Activated CD4-positive, alpha-beta memory T cell treated with anti-CD3 and anti-CD28 coated beads for 36 hours (primary cell): ENCODE measurements at regions not wholly inside any gene's neighbourhood (a gene's known extent, or its start where the extent isn't known, plus 50 kb on each side); places are given as distances from the start of the nearest gene placed in this dataset.

Experiments
- CTCF ChIA-PET: fragments of 350-600 bp; sonication (Branson Sonifier 250); formaldehyde crosslinking; loops from one replicate; lab custom pipeline; 2021; ENCODE audit warnings: antibody characterized with exemption, inconsistent platforms; lab: Charles Lee
- POLR2A ChIA-PET: fragments of 350-600 bp; sonication (Branson Sonifier 250); formaldehyde crosslinking; loops from one replicate; lab custom pipeline; 2021; ENCODE audit warnings: antibody characterized with exemption; lab: Charles Lee
- DNase-seq: peaks from one replicate; pipeline ENCODE4 v3.0.0-alpha.2; 2020
- H3K27ac Mint-ChIP-seq: one replicate; pipeline ENCODE4 v1.8.0; 2021; ENCODE audit warnings: mixed read lengths
- H3K27me3 Mint-ChIP-seq: one replicate; pipeline ENCODE4 v1.8.0; 2021; ENCODE audit warnings: mixed read lengths
- H3K36me3 Mint-ChIP-seq: one replicate; pipeline ENCODE4 v1.8.0; 2021; ENCODE audit warnings: mixed read lengths
- H3K4me1 Mint-ChIP-seq: one replicate; pipeline ENCODE4 v1.8.0; 2021; ENCODE audit warnings: low read depth, mixed read lengths
- H3K4me3 Mint-ChIP-seq: one replicate; pipeline ENCODE4 v1.8.0; 2021; ENCODE audit warnings: mild to moderate bottlenecking, mixed read lengths
- H3K9me3 Mint-ChIP-seq: one replicate; pipeline ENCODE4 v1.8.0; 2021; ENCODE audit warnings: mixed read lengths
- intact Hi-C: fragments of 100-400 bp; cut with micrococcal nuclease; formaldehyde crosslinking; loops from one replicate; pipeline ENCODE4 v1.15.1; 2023

DNA sequence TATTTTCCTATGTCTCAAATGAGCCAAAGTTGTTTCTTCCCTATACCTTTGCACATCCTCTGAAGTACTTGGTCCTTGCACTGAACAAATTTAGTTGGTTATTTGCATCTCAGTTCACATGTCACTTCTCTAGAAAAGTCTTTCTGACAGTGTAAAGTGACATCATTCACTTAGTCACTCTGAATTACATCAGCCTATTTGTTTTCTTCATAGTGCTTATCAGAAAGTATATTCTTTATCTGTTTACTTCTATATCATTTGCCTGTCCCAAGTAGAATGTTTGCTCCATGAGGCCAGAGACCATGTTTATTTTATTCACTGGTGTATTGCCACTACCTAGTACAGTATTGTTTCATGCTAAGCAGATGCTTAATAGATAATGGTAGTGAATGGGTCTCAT, 173.7 kb downstream of the HNMT start:
- CTCF ChIA-PET, result no interaction called here
- intact Hi-C loops, result no loop called here

DNA sequence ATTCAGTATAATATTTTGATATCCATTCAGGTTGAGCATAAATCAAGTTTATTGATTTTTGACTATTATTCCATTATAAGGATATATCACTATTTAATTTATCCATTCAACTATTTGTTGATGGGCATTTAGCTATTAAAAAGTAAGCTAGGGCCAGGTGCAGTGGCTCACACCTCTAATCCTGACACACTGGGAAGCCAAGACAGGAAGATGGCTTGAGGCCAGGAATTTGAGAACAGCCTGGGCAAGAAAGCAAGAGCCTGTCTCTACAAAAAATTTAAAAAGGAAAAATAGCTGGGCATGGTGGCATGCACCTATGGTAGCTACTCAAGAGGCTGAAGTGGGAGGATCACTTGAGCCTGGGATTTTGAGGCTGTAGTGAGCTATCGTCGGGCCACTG, 183.5 kb downstream of the HNMT start:
- Mint-ChIP-seq H3K27ac (no peak overlapping the region), H3K9me3 (peaks cover 5% of the 10 kb centered on the region), H3K27me3 (no peaks in the 10 kb centered on the region), H3K4me3 (no peak overlapping the region), H3K36me3 (no peaks in the 10 kb centered on the region), H3K4me1 (no peaks in the 10 kb centered on the region)
- ChIA-PET CTCF (no interaction called here), POLR2A (no interaction called here)
- intact Hi-C loops, result no loop called here
- no peak for DNase-seq

More for the DNA sequence above, 173.7 kb downstream of the HNMT start:
- Mint-ChIP-seq H3K27ac (no peak overlapping the region), H3K36me3 (no peaks in the 10 kb centered on the region), H3K4me3 (no peak overlapping the region), H3K27me3 (no peaks in the 10 kb centered on the region), H3K9me3 (peaks cover 3% of the 10 kb centered on the region), H3K4me1 (no peaks in the 10 kb centered on the region)
- POLR2A ChIA-PET, result no interaction called here
- DNase-seq, result no peak

DNA sequence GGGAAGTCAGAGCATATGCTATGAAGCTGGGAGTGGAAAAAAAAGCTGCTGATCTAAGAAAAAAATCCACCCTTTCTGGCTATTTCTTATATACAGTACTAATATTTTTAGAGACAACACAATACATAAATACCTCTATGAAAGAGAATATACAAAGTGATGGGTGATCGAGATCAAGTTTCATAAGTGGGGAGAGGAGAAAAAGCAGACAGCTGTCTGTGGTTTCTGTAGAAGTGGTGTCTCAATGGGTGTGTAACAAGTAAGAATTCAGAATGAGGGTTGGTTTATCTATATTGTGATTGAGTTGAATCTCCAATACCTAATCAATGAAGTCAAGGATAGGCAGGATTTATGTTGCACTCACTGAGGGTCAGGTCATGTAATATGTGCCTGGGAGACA, 191.0 kb downstream of the HNMT start:
- no peaks in the 10 kb centered on the region for H3K9me3 Mint-ChIP-seq
- no peaks in the 10 kb centered on the region for H3K4me1 Mint-ChIP-seq
- intact Hi-C loops, result no loop called here
- no peak overlapping the region for H3K4me3 Mint-ChIP-seq
- no peak for DNase-seq
- no peaks in the 10 kb centered on the region for H3K27me3 Mint-ChIP-seq
- H3K36me3 Mint-ChIP-seq, result no peaks in the 10 kb centered on the region
- POLR2A ChIA-PET, result no interaction called here
- CTCF ChIA-PET, result no interaction called here
- H3K27ac Mint-ChIP-seq, result no peak overlapping the region

DNA sequence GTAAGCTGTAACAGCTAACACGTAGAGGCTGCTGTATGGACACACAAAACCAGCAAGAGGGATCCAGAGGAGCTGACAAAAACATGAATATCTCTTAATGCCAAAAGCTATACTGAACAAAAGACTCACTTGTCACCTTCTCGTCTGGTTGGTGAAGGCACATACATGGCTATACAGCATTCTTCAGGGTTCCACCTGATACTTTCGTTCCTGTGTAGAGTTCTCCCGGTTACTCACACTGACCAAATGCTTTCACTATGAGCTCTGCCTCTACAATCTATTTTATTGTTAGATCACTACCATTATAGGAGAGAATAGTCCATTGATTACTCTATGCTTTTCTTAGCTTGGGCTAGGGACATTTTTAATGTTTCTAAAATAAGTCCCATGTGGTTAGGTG, 193.1 kb downstream of the HNMT start:
- Mint-ChIP-seq H3K27me3 (no peaks in the 10 kb centered on the region), H3K9me3 (no peaks in the 10 kb centered on the region), H3K4me1 (no peaks in the 10 kb centered on the region), H3K36me3 (no peaks in the 10 kb centered on the region), H3K4me3 (no peak overlapping the region), H3K27ac (no peak overlapping the region)
- intact Hi-C loops, result no loop called here
- ChIA-PET POLR2A (no interaction called here), CTCF (no interaction called here)
- no peak for DNase-seq

DNA sequence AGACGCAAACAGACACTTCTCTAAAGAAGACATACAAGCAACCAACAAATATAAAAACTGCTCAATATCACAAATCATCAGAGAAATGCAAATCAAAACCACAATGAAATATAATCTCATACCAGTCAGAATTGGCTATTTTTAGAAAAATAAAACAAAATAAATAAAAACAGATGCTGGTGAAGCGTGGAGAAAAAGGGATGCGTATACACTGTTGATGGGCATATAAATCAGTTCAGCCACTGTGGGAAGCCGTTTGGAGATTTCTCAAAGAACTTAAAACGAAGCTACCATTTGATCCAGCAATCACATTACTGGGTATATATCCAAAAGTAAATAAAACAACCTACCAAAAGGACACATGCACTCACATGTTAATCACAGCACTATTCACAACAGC, 206.2 kb downstream of the HNMT start:
- DNase-seq, result no peak
- peaks cover 31% of the 10 kb centered on the region for H3K9me3 Mint-ChIP-seq
- CTCF ChIA-PET, result no interaction called here
- no peak overlapping the region for H3K4me3 Mint-ChIP-seq
- POLR2A ChIA-PET, result no interaction called here
- H3K36me3 Mint-ChIP-seq, result no peaks in the 10 kb centered on the region
- H3K4me1 Mint-ChIP-seq, result no peaks in the 10 kb centered on the region
- H3K27me3 Mint-ChIP-seq, result no peaks in the 10 kb centered on the region
- no peak overlapping the region for H3K27ac Mint-ChIP-seq
- intact Hi-C loops, result no loop called here

DNA sequence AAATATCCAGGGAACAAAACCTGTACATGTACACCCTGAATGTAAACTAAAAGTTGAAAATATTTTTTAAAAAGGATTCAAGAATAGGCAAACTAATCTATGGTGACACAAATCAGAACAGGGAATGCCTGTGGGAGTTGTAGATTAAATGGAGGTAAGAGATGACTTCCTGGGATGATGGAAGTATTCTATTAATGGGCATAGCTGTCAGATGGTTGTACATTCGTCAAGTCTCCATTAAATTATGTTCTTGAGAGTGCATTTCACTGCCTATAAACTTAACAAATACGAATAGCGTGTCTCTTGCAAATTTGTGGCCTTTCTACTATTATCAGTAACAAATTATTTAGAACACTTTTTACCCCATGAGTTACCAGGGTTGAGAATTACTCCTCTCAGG, 207.0 kb downstream of the HNMT start:
- POLR2A ChIA-PET, result no interaction called here

DNA sequence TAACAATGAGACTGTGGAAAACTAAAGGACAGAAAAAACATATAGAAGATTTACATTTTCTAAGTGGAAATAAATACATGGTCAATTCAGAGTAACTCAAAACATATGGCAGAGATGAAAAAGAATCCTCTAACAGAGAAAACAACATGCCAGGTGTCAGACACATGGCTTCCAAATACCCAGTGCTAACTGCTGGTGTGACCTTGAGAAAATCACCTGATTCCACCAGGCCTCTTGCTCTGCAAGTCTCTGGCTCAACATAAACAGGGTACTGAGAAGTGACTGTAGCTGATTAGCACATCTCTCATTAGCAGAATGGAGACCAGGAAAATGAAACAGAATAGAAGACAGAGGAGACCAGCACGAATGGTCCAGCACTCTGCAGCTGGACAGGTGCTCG, 210.8 kb downstream of the HNMT start:
- Mint-ChIP-seq H3K27ac (no peak overlapping the region), H3K27me3 (no peaks in the 10 kb centered on the region), H3K4me1 (no peaks in the 10 kb centered on the region), H3K36me3 (no peaks in the 10 kb centered on the region), H3K4me3 (no peak overlapping the region), H3K9me3 (peaks cover 7% of the 10 kb centered on the region)
- intact Hi-C loops, result no loop called here
- DNase-seq, result no peak
- CTCF ChIA-PET, result no interaction called here
- POLR2A ChIA-PET, result no interaction called here

More for the DNA sequence above, 207.0 kb downstream of the HNMT start:
- CTCF ChIA-PET, result no interaction called here
- H3K36me3 Mint-ChIP-seq, result no peaks in the 10 kb centered on the region
- no peak for DNase-seq
- H3K4me3 Mint-ChIP-seq, result no peak overlapping the region
- no peaks in the 10 kb centered on the region for H3K27me3 Mint-ChIP-seq
- no peaks in the 10 kb centered on the region for H3K4me1 Mint-ChIP-seq
- H3K27ac Mint-ChIP-seq, result no peak overlapping the region
- H3K9me3 Mint-ChIP-seq, result peaks cover 27% of the 10 kb centered on the region
- intact Hi-C loops, result no loop called here

DNA sequence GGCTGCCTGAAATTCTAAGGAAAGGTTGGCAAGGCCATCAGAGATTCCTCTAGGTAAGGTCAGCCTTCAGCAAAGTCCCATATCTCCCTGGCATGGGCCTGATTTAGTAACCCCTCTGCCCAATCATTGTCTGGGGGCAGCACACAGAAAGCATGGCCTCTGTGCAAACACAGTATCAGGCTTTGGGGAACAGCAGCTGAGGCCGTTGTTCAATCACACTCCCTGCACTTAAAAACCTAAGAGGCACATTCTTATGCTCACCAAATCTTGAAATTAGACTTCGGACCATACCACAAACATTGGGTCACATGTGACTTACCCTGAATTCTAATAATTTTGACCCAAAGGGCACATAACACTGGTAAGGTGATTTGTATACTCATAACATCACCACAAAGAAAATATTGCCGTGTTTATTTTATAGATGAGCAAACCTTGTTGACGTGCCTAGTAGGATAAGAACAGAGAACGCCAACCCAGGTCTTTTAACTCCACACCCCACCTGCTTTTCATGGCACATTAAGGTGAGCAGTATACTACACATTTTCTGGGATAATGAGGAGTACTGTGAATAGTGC, 212.7 kb downstream of the HNMT start:
- Mint-ChIP-seq H3K27me3 (no peaks in the 10 kb centered on the region), H3K27ac (no peak overlapping the region), H3K4me1 (no peaks in the 10 kb centered on the region), H3K9me3 (no peaks in the 10 kb centered on the region), H3K36me3 (no peaks in the 10 kb centered on the region), H3K4me3 (no peak overlapping the region)
- DNase-seq, result no peak
- ChIA-PET POLR2A (no interaction called here), CTCF (no interaction called here)
- intact Hi-C loops, result no loop called here

DNA sequence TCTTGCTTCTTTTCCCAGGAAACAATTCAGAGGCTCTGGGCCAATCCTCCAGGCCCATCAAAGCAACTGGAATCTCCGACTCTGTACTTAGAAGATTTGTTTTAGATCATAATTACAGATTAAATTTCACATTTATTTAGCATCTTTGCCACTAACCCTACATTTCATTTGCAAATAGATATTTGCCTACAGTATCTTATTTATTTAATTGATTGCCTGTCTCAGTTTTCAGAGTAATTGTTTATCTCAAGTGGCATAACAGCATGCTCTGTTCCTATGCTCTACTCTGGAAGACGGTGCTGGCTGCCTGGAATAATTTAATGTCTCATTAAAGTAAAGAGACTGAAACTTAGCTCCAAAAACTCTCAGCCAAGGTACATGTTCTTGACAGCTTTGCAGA, 213.4 kb downstream of the HNMT start:
- no peak for DNase-seq
- Mint-ChIP-seq H3K27me3 (no peaks in the 10 kb centered on the region), H3K4me3 (no peak overlapping the region), H3K36me3 (no peaks in the 10 kb centered on the region), H3K4me1 (no peaks in the 10 kb centered on the region), H3K9me3 (no peaks in the 10 kb centered on the region), H3K27ac (no peak overlapping the region)
- intact Hi-C loops, result no loop called here
- POLR2A ChIA-PET, result no interaction called here
- CTCF ChIA-PET, result no interaction called here

DNA sequence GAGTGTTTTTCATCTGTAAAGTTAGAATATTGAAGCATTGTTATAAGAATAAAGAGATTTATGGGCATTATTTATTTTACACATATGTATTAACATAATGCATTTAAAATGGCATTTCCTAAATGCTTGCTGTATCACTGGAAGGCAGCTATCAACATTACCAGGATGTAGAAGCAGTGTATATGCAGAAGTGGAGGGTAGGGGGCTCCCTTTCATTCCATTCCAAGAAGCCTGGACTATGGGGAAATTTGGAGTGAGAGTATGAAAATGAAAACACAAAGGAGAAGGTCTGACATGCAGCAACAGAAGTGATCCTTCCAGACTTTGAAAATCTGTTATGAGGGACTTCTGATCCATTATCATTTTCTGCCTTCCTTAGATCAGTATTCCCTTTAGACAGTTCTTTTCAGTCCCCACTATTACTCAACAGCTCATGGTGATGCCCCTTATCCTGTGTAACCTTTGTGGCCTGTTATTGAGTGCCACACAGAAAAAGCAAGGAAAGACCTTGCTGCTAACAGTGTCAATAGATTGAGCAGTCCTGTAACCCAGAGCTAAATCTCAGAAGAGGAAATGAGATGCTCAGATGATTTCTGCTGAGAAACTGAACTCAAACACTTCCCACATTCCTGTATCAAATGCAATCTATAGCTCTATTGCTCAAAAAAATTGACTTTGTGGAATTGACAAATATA, 216.6 kb downstream of the HNMT start:
- Mint-ChIP-seq H3K4me3 (no peak overlapping the region), H3K36me3 (no peaks in the 10 kb centered on the region)
- POLR2A ChIA-PET, result no interaction called here

DNA sequence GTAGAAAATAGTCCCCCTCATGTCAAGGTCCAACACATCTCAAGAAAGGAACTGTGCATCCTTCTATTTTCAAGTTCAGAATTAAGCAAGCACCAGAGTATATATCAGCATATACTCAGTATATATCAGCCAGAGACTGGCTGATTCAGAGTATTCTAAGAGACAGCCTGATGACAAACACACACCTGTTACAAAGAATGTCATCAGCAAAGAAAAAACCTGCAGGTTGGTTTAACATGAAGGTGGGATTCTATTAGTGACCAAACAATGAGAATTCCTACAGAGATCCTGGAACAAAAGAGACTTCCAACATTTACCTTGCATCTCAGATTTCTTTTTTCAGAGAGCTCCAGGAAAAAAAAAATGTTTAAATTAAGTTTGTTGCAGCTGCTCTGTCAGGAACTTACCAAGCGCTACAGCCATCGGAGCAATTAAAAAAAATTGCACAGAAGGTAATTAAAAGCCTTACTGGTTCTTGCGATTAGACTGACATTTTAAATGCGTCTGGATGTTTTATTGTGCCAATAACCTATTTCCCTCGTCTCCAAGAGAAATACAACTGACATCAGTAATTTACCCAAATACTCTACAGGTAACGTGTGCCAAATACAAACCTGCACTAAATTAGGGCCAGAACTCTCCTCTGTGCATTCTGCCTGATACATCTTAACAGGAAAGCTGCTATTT, 218.1 kb downstream of the HNMT start:
- intact Hi-C loops, result no loop called here
- ChIA-PET CTCF (interaction anchor here (0.6 kb wide), 1 partner anchor 166 kb away, joined by 3 read pairs; no protein-coding TSS in a partner anchor), POLR2A (no interaction called here)
- Mint-ChIP-seq H3K4me1 (no peaks in the 10 kb centered on the region), H3K27ac (no peak overlapping the region), H3K4me3 (no peak overlapping the region), H3K36me3 (no peaks in the 10 kb centered on the region), H3K27me3 (no peaks in the 10 kb centered on the region), H3K9me3 (peaks cover 2% of the 10 kb centered on the region)
- DNase-seq, result no peak

More for the DNA sequence above, 216.6 kb downstream of the HNMT start:
- H3K27me3 Mint-ChIP-seq, result no peaks in the 10 kb centered on the region
- H3K9me3 Mint-ChIP-seq, result no peaks in the 10 kb centered on the region
- H3K4me1 Mint-ChIP-seq, result no peaks in the 10 kb centered on the region
- CTCF ChIA-PET, result no interaction called here
- DNase-seq, result no peak
- H3K27ac Mint-ChIP-seq, result no peak overlapping the region
- intact Hi-C loops, result no loop called here

DNA sequence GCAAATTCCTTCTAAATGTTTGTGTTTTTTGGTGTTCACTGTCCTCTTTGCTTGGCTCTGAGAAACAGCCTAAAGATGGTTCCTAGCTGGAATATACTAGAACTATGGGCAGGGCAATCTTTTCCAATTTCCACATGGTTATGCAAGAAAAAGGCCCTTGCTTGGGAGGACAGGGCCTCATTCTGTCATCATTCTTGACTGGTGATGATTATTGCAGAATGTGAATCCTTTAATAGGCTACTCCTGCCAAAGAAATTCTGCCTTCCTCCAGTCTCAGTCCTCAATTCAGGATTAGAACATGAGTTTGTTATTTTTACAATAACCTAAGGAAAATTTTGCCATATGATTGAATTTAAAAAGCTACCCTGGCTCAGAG, 218.7 kb downstream of the HNMT start:
- ChIA-PET POLR2A (no interaction called here), CTCF (interaction anchor here (0.6 kb wide), 1 partner anchor 166 kb away, joined by 3 read pairs; no protein-coding TSS in a partner anchor)
- no peak for DNase-seq
- no peaks in the 10 kb centered on the region for H3K27me3 Mint-ChIP-seq
- H3K36me3 Mint-ChIP-seq, result no peaks in the 10 kb centered on the region
- peaks cover 2% of the 10 kb centered on the region for H3K9me3 Mint-ChIP-seq
- intact Hi-C loops, result no loop called here
- H3K4me1 Mint-ChIP-seq, result no peaks in the 10 kb centered on the region
- H3K27ac Mint-ChIP-seq, result no peak overlapping the region
- H3K4me3 Mint-ChIP-seq, result no peak overlapping the region

DNA sequence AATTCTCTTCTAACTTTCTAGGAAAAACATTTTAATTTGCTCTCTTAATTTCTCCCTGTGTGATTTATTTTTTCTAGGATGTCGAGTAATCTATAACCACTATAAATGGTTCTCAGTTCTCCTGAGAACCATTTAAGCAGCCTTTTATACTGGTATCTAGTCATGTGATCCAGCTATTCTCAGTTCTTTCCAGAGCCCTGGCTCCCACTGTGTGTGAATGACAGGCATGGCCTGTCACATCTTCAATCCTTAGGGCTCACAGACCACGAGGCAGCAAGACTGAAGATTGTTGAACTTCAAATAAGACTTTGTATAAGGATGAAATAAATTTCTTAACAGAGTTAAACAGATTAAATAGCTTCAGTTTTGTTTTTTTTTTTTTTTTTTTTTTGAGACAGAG, 219.4 kb downstream of the HNMT start:
- ChIA-PET CTCF (no interaction called here), POLR2A (no interaction called here)
- no peaks in the 10 kb centered on the region for H3K36me3 Mint-ChIP-seq
- no peak overlapping the region for H3K4me3 Mint-ChIP-seq
- intact Hi-C loops, result no loop called here
- no peaks in the 10 kb centered on the region for H3K4me1 Mint-ChIP-seq
- H3K27me3 Mint-ChIP-seq, result no peaks in the 10 kb centered on the region
- no peak for DNase-seq
- H3K27ac Mint-ChIP-seq, result no peak overlapping the region
- H3K9me3 Mint-ChIP-seq, result peaks cover 2% of the 10 kb centered on the region
